Stimulated activated naive B cell treated with anti-CD40 and anti-IgM and Interleukin-4, amounts not matched to agents 10 μg/mL and 1 μg/mL and 100 μg/mL, for 72 hours (primary cell): ENCODE measurements at regions not wholly inside any gene's neighbourhood (a gene's known extent, or its start where the extent isn't known, plus 50 kb on each side); places are given as distances from the start of the nearest gene placed in this dataset.

Experiments
- ATAC-seq, 2 donors: fragments of 150-1000 bp; cut with Tn5 transposase; replicated peaks; 2 replicates each; pipeline ENCODE4 v1.10.0; 2021; ENCODE audit warnings: moderate library complexity in 1 of 2
- DNase-seq: peaks from one replicate; pipeline ENCODE4 v3.0.0; 2021
- H3K27ac Mint-ChIP-seq: one replicate; pipeline ENCODE4 v1.8.0; 2022; ENCODE audit warnings: mild to moderate bottlenecking, mixed read lengths
- H3K27me3 Mint-ChIP-seq, 2 donors: one replicate each; pipeline ENCODE4 v1.8.0; 2022; ENCODE audit warnings: mixed read lengths in 2 of 2
- H3K36me3 Mint-ChIP-seq, 2 donors: one replicate each; pipeline ENCODE4 v1.8.0; 2022; ENCODE audit warnings: mixed read lengths in 2 of 2, mild to moderate bottlenecking in 1 of 2
- H3K4me1 Mint-ChIP-seq, 2 donors: one replicate each; pipeline ENCODE4 v1.8.0; 2022; ENCODE audit warnings: mixed read lengths in 2 of 2, mild to moderate bottlenecking in 1 of 2
- H3K4me3 Mint-ChIP-seq, 2 donors: one replicate each; pipeline ENCODE4 v1.8.0; 2022; ENCODE audit warnings: mild to moderate bottlenecking in 2 of 2, mixed read lengths in 2 of 2, moderate library complexity in 1 of 2
- H3K9me3 Mint-ChIP-seq, 2 donors: one replicate each; pipeline ENCODE4 v1.8.0; 2022; ENCODE audit warnings: mixed read lengths in 2 of 2, mild to moderate bottlenecking in 1 of 2

- Mint-ChIP-seq H3K36me3 (no peaks in the 10 kb centered on the region), H3K27me3 (no peaks in the 10 kb centered on the region), H3K9me3 (peaks cover 0 to 3% of the 10 kb centered on the region in 2 donors), H3K4me3 (no peak overlapping the region), H3K4me1 (no peaks in the 10 kb centered on the region), H3K27ac (no peak overlapping the region)
- DNase-seq = no peak
- no peak for ATAC-seq
Measured at GRCh38 chr15:95401587-95401986, 928.9 kb upstream of the NR2F2 start.

- no peak overlapping the region for H3K27ac Mint-ChIP-seq
- no peaks in the 10 kb centered on the region for H3K27me3 Mint-ChIP-seq
- H3K4me3 Mint-ChIP-seq = no peak overlapping the region
- DNase-seq = no peak
- H3K36me3 Mint-ChIP-seq = no peaks in the 10 kb centered on the region
- H3K4me1 Mint-ChIP-seq = no peaks in the 10 kb centered on the region
- ATAC-seq = no peak
- no peaks in the 10 kb centered on the region for H3K9me3 Mint-ChIP-seq
Measured at GRCh38 chr15:95405447-95405846, 925.1 kb upstream of the NR2F2 start.

GRCh38 chr15:95407534-95407933, 923.0 kb upstream of the NR2F2 start:
- Mint-ChIP-seq H3K27me3 (no peaks in the 10 kb centered on the region), H3K27ac (no peak overlapping the region), H3K36me3 (no peaks in the 10 kb centered on the region), H3K9me3 (no peaks in the 10 kb centered on the region), H3K4me1 (no peaks in the 10 kb centered on the region), H3K4me3 (no peak overlapping the region)
- no peak for DNase-seq
- no peak for ATAC-seq

GRCh38 chr15:95409211-95409610, 921.3 kb upstream of the NR2F2 start:
- Mint-ChIP-seq H3K36me3 (no peaks in the 10 kb centered on the region), H3K27ac (no peak overlapping the region), H3K4me3 (no peak overlapping the region), H3K4me1 (no peaks in the 10 kb centered on the region), H3K9me3 (peaks cover 0 to 1% of the 10 kb centered on the region in 2 donors), H3K27me3 (no peaks in the 10 kb centered on the region)
- no peak for DNase-seq
- no peak for ATAC-seq

GRCh38 chr15:95409626-95410310, 920.7 kb upstream of the NR2F2 start:
- Mint-ChIP-seq H3K4me3 (no peak overlapping the region), H3K36me3 (no peaks in the 10 kb centered on the region), H3K27me3 (no peaks in the 10 kb centered on the region), H3K9me3 (peaks cover 0 to 1% of the 10 kb centered on the region in 2 donors), H3K27ac (no peak overlapping the region), H3K4me1 (no peaks in the 10 kb centered on the region)
- DNase-seq (no peak), ATAC-seq (no peak)

GRCh38 chr15:95410757-95411156, 919.7 kb upstream of the NR2F2 start:
- ATAC-seq (no peak), DNase-seq (no peak)
- Mint-ChIP-seq H3K4me1 (no peaks in the 10 kb centered on the region), H3K27ac (no peak overlapping the region), H3K36me3 (no peaks in the 10 kb centered on the region), H3K27me3 (no peaks in the 10 kb centered on the region), H3K4me3 (no peak overlapping the region), H3K9me3 (peaks cover 0 to 1% of the 10 kb centered on the region in 2 donors)

GRCh38 chr15:95416576-95416975, 913.9 kb upstream of the NR2F2 start:
- DNase-seq (no peak), ATAC-seq (no peak)
- no peaks in the 10 kb centered on the region for H3K4me1 Mint-ChIP-seq
- H3K27me3 Mint-ChIP-seq = no peaks in the 10 kb centered on the region
- peaks cover 5 to 10% of the 10 kb centered on the region in 2 donors for H3K9me3 Mint-ChIP-seq
- H3K36me3 Mint-ChIP-seq = no peaks in the 10 kb centered on the region
- H3K4me3 Mint-ChIP-seq = no peak overlapping the region
- H3K27ac Mint-ChIP-seq = no peak overlapping the region

GRCh38 chr15:95417761-95418160, 912.7 kb upstream of the NR2F2 start:
- Mint-ChIP-seq H3K36me3 (no peaks in the 10 kb centered on the region), H3K27ac (no peak overlapping the region), H3K9me3 (peaks cover 13 to 16% of the 10 kb centered on the region in 2 donors), H3K4me1 (no peaks in the 10 kb centered on the region), H3K27me3 (no peaks in the 10 kb centered on the region), H3K4me3 (no peak overlapping the region)
- no peak for ATAC-seq
- no peak for DNase-seq

- Mint-ChIP-seq H3K27ac (no peak overlapping the region), H3K36me3 (no peaks in the 10 kb centered on the region), H3K27me3 (no peaks in the 10 kb centered on the region), H3K4me3 (no peak overlapping the region), H3K4me1 (no peaks in the 10 kb centered on the region), H3K9me3 (peaks cover 17 to 19% of the 10 kb centered on the region in 2 donors)
- DNase-seq (no peak), ATAC-seq (no peak)
Measured at GRCh38 chr15:95422255-95422654, 908.2 kb upstream of the NR2F2 start.

- no peaks in the 10 kb centered on the region for H3K27me3 Mint-ChIP-seq
- H3K4me1 Mint-ChIP-seq = no peaks in the 10 kb centered on the region
- peaks cover 13 to 14% of the 10 kb centered on the region in 2 donors for H3K9me3 Mint-ChIP-seq
- no peaks in the 10 kb centered on the region for H3K36me3 Mint-ChIP-seq
- DNase-seq (no peak), ATAC-seq (no peak)
- no peak overlapping the region for H3K27ac Mint-ChIP-seq
- H3K4me3 Mint-ChIP-seq = no peak overlapping the region
Measured at GRCh38 chr15:95425859-95426258, 904.6 kb upstream of the NR2F2 start.

- no peaks in the 10 kb centered on the region for H3K27me3 Mint-ChIP-seq
- ATAC-seq = no peak
- H3K9me3 Mint-ChIP-seq = peaks cover 0 to 4% of the 10 kb centered on the region in 2 donors
- DNase-seq = no peak
- H3K4me3 Mint-ChIP-seq = no peak overlapping the region
- H3K4me1 Mint-ChIP-seq = no peaks in the 10 kb centered on the region
- no peak overlapping the region for H3K27ac Mint-ChIP-seq
- no peaks in the 10 kb centered on the region for H3K36me3 Mint-ChIP-seq
Measured at GRCh38 chr15:95429345-95429744, 901.2 kb upstream of the NR2F2 start.

- no peak overlapping the region for H3K27ac Mint-ChIP-seq
- DNase-seq (no peak), ATAC-seq (no peak)
- no peak overlapping the region for H3K4me3 Mint-ChIP-seq
- H3K9me3 Mint-ChIP-seq = peaks cover 0 to 4% of the 10 kb centered on the region in 2 donors
- H3K4me1 Mint-ChIP-seq = no peaks in the 10 kb centered on the region
- H3K27me3 Mint-ChIP-seq = peaks cover 0 to 7% of the 10 kb centered on the region in 2 donors
- no peaks in the 10 kb centered on the region for H3K36me3 Mint-ChIP-seq
Measured at GRCh38 chr15:95431518-95431917, 899.0 kb upstream of the NR2F2 start.

GRCh38 chr15:95432878-95433405, 897.6 kb upstream of the NR2F2 start:
- peaks cover 0 to 7% of the 10 kb centered on the region in 2 donors for H3K27me3 Mint-ChIP-seq
- H3K27ac Mint-ChIP-seq = no peak overlapping the region
- no peaks in the 10 kb centered on the region for H3K36me3 Mint-ChIP-seq
- H3K9me3 Mint-ChIP-seq = peaks cover 0 to 1% of the 10 kb centered on the region in 2 donors
- DNase-seq = no peak
- no peak for ATAC-seq
- H3K4me1 Mint-ChIP-seq = no peaks in the 10 kb centered on the region
- H3K4me3 Mint-ChIP-seq = no peak overlapping the region

- peaks cover 0 to 2% of the 10 kb centered on the region in 2 donors for H3K9me3 Mint-ChIP-seq
- no peak for DNase-seq
- H3K4me1 Mint-ChIP-seq = no peaks in the 10 kb centered on the region
- no peak for ATAC-seq
- no peaks in the 10 kb centered on the region for H3K36me3 Mint-ChIP-seq
- no peak overlapping the region for H3K4me3 Mint-ChIP-seq
- no peak overlapping the region for H3K27ac Mint-ChIP-seq
- H3K27me3 Mint-ChIP-seq = peaks cover 0 to 7% of the 10 kb centered on the region in 2 donors
Measured at GRCh38 chr15:95439922-95440376, 890.6 kb upstream of the NR2F2 start.

- DNase-seq = no peak
- no peak for ATAC-seq
- H3K9me3 Mint-ChIP-seq = peaks cover 0 to 2% of the 10 kb centered on the region in 2 donors
- no peaks in the 10 kb centered on the region for H3K4me1 Mint-ChIP-seq
- H3K4me3 Mint-ChIP-seq = no peak overlapping the region
- H3K36me3 Mint-ChIP-seq = no peaks in the 10 kb centered on the region
- peaks cover 0 to 7% of the 10 kb centered on the region in 2 donors for H3K27me3 Mint-ChIP-seq
- H3K27ac Mint-ChIP-seq = no peak overlapping the region
Measured at GRCh38 chr15:95440712-95441111, 889.8 kb upstream of the NR2F2 start.
